DOHH2 (cell line): ENCODE measurements at regions not wholly inside any gene's neighbourhood (a gene's known extent, or its start where the extent isn't known, plus 50 kb on each side); places are given as distances from the start of the nearest gene placed in this dataset.
"Not testable (repeated sequence)": the region's sequence is repeated elsewhere in the genome, so short reads cannot be mapped to it uniquely, and the experiment has no call there.

Experiments used
- H3F3A ChIP-seq: fragments of 200-600 bp; sonication (generic), shearing (Covaris generic); 2 replicates; pipeline ENCODE4 v1.6.0; 2016; ENCODE audit warnings: antibody characterized with exemption, mild to moderate bottlenecking; ENCODE audit not compliant: control insufficient read depth, insufficient read depth
- H3K27ac ChIP-seq: fragments of 200-600 bp; sonication (generic); 2 replicates; pipeline ENCODE4 v1.5.1; 2014; ENCODE audit warnings: low read depth, mild to moderate bottlenecking, low read length, moderate library complexity
- H3K27me3 ChIP-seq: fragments of 200-600 bp; sonication (generic); 2 replicates; pipeline ENCODE4 v1.6.1; 2014; ENCODE audit warnings: mild to moderate bottlenecking, low read length, mixed read lengths; ENCODE audit not compliant: control insufficient read depth
- H3K36me3 ChIP-seq: fragments of 200-600 bp; sonication (generic); 2 replicates; pipeline ENCODE4 v1.6.1; 2014; ENCODE audit warnings: mild to moderate bottlenecking, low read length, moderate library complexity, mixed read lengths; ENCODE audit not compliant: control insufficient read depth
- H3K4me1 ChIP-seq: fragments of 200-600 bp; sonication (generic); 2 replicates; pipeline ENCODE4 v1.6.1; 2014; ENCODE audit warnings: mild to moderate bottlenecking, low read length, mixed read lengths; ENCODE audit not compliant: control insufficient read depth
- H3K4me2 ChIP-seq: fragments of 200-600 bp; sonication (generic); 2 replicates; pipeline ENCODE4 v1.6.0; 2014; ENCODE audit warnings: mild to moderate bottlenecking, low read length, moderate library complexity
- H3K4me3 ChIP-seq: fragments of 200-600 bp; sonication (generic); 2 replicates; pipeline ENCODE4 v1.5.1; 2014; ENCODE audit warnings: mild to moderate bottlenecking, low read length, mixed read lengths
- H3K79me2 ChIP-seq: fragments of 200-600 bp; sonication (generic); 2 replicates; pipeline ENCODE4 v1.6.1; 2014; ENCODE audit warnings: mild to moderate bottlenecking, low read length, mixed read lengths; ENCODE audit not compliant: control insufficient read depth
- H3K9me2 ChIP-seq: fragments of 200-600 bp; sonication (generic); replicated peaks from 2 replicates; pipeline ENCODE4 v1.6.1; 2014; ENCODE audit warnings: mild to moderate bottlenecking, low read length, mixed read lengths; ENCODE audit not compliant: control insufficient read depth
- H3K9me3 ChIP-seq: fragments of 200-600 bp; sonication (generic); 2 replicates; pipeline ENCODE4 v1.6.1; 2014; ENCODE audit warnings: antibody characterized with exemption, low read length, mixed read lengths; ENCODE audit not compliant: control insufficient read depth, insufficient read depth
- H4K20me1 ChIP-seq: fragments of 200-600 bp; sonication (generic); 2 replicates; pipeline ENCODE4 v1.6.0; 2014; ENCODE audit warnings: low read depth, mild to moderate bottlenecking, antibody characterized with exemption, low read length, moderate library complexity; ENCODE audit not compliant: control insufficient read depth, insufficient read depth

DNA sequence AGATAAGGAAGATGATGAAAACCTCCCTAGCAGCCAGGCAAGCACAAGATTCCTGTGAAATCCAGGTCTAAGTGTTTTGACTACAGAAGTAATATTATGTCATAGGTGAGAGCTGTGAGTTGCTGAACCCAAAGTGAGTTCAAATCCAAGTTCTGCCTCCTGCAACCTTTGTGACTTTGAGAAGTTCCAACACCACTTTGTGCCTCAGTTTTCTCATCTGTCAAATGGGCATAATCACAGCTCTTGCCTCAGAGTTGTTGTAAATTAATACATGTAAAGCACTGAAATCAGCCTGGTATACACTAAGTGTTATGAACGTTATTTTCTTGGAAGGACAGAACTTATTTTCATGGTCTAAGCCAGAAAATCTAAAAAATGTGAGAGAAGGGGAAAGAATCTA, 210.3 kb upstream of the FRG2C start:
- H3K4me1 ChIP-seq, H3K9me2 ChIP-seq, H3K79me2 ChIP-seq, H3K27me3 ChIP-seq, H3K27ac ChIP-seq, H4K20me1 ChIP-seq, H3K4me3 ChIP-seq, H3K4me2 ChIP-seq, H3F3A ChIP-seq, H3K36me3 ChIP-seq, H3K9me3 ChIP-seq: not testable (repeated sequence)

GRCh38 chr3:75474530-75474929, 189.6 kb upstream of the FRG2C start:
- H4K20me1 ChIP-seq, H3F3A ChIP-seq, H3K9me2 ChIP-seq, H3K27ac ChIP-seq, H3K27me3 ChIP-seq, H3K4me3 ChIP-seq, H3K4me2 ChIP-seq, H3K36me3 ChIP-seq, H3K9me3 ChIP-seq, H3K79me2 ChIP-seq, H3K4me1 ChIP-seq: not testable (repeated sequence)

DNA sequence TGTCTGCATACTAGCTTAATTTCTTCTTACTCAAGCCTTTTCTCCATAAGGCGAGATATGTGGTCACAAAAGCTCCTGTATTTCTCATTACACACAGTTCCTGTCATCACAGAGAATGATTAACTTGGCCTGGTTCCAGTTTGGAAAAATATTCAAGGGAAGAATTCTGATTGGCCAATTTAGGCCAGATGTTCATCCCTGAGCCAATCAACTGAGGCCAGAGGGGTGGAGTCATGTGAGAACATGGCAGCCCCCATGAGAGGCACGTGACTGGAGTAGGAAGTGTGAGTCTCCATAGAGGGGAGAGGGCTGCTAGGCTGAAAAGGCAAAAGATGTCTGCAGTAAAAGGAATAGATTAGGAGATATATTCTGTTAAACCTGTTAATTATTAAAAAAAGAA, 167.5 kb upstream of the FRG2C start:
- not testable (repeated sequence) for H3K9me2 ChIP-seq, H4K20me1 ChIP-seq, H3K27ac ChIP-seq, H3K36me3 ChIP-seq, H3K9me3 ChIP-seq, H3K79me2 ChIP-seq, H3K4me3 ChIP-seq, H3K4me1 ChIP-seq, H3K4me2 ChIP-seq, H3F3A ChIP-seq, H3K27me3 ChIP-seq

DNA sequence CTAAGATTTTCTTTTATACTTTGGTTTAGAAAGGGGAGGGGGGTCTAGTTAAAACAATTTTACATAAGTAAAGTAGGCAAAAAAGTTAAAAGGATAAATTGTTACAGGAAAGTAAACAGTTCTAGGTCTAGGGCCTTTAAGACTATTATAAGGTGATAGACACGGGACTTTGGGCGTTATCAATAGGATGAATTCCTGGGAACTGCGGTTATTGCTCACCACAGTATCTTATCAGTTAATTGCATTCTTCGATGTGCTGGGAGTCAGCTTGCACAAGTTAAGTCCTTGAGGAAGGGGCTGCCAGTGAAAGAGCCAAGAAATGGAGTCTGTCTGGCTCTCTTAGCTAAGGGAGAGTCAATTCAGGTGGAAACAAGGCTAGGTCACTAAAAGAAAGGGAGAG, 163.8 kb upstream of the FRG2C start:
- H3K4me1 ChIP-seq, H3K79me2 ChIP-seq, H3K4me2 ChIP-seq, H3K9me2 ChIP-seq, H3F3A ChIP-seq, H4K20me1 ChIP-seq, H3K27me3 ChIP-seq, H3K4me3 ChIP-seq, H3K9me3 ChIP-seq, H3K36me3 ChIP-seq, H3K27ac ChIP-seq: not testable (repeated sequence)

DNA sequence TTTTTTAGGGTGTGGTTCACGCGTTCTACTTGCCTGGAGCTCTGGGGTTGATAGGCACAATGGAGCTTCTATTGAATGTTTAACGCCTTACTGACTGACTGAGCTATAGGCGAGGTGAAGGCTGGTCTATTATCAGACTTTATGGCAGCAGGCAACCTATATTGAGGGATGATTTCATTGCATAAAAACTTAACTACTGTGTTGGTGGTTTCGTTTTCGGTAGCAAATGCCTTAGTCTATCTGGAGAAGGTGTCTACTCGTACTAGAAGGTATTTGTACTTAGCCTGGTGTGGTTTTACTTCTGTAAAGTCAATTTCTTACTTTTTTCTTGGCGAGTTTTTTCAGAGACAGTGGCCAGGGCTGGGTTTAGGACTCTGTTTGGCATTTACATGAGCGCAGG, 162.0 kb upstream of the FRG2C start:
- not testable (repeated sequence) for H4K20me1 ChIP-seq, H3K79me2 ChIP-seq, H3K4me1 ChIP-seq, H3K36me3 ChIP-seq, H3K9me2 ChIP-seq, H3K4me3 ChIP-seq, H3F3A ChIP-seq, H3K27ac ChIP-seq, H3K27me3 ChIP-seq, H3K4me2 ChIP-seq, H3K9me3 ChIP-seq

DNA sequence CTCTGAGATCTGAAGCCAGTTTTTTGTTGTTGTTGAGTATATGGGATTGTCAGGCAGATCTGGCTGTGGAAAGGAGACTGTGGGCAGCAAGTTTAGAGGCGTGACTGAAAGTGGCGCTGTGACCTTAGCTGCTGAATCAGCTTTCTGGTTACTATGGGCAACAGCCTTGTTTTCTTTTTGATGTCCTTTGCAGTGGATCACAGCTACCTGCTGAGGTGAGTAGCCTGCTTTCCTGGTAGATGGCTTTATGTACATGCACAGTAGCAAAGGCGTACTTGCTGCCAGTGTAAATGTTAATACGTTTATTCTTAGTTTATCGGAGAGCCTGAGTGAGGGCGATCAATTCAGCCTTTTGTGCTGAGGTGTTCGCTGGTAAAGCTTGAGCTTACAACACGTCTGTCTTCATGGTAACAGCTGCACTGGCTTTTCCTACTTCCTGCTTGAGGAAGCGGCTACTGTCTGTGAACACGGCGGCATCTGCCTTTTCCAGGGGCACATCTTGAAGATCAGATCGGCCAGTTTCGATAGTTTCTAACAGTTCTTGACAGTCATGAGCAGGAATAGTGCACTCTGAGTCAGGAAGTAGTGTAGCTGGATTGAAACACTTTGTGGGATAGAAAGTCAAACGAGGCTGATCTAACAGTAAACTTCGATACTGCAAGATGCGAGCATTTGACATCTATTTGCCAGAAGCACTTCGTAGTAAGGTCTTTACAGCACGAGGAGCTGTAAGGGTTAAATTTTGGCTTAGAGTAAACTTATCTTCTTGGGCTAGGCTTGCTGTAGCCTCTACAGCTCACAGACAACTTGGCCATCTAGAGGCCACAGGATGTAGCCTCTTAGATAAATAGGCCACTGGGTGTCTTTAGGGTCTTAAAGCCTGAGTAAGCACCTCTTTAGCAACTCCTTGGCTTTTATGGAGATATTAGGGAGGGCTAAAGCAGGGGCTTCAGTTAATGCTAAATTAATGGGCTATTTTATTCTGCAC, 161.1 kb upstream of the FRG2C start:
- H4K20me1 ChIP-seq, H3K79me2 ChIP-seq, H3K9me3 ChIP-seq, H3F3A ChIP-seq, H3K27ac ChIP-seq, H3K4me2 ChIP-seq, H3K27me3 ChIP-seq, H3K4me3 ChIP-seq, H3K36me3 ChIP-seq, H3K9me2 ChIP-seq, H3K4me1 ChIP-seq: not testable (repeated sequence)
